ENCODE measurements at regions not wholly inside any gene's neighbourhood (a gene's known extent, or its start where the extent isn't known, plus 50 kb on each side); places are given as distances from the start of the nearest gene placed in this dataset.

DNA sequence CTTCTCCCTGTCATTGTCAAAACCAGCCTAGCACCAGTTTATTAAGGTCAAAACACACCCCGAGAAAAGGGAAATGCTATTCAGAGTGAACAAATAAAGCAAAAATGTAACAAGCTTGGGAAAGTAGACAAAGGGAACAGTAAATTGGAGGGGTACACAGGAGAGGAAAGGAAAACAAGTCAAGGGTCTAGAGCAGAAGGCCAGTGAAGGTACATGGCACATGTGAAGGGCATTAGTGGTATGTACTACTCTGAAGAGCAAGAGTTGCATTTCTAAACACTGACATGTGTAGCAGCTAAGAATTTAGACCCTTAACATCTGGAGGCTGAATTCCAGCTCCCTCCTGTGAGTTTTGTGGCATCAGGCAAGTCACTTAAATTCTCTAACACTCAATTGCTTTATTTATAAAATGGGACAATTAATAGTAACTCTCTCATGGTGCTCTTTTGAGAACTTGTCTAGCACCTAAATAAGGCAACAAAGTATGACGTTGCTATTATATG lies 244.3 kb upstream of the ADAMTS9 start:
- no peak for TF ChIP-seq POLR2A (IDR thresholded peaks at IDR 0.05; ENCODE audit: low read length)
- TF ChIP-seq GATA1 (IDR thresholded peaks at IDR 0.05; ENCODE audit: low read depth, low read length): no peak
